Skeletal muscle satellite cell (primary cell): ENCODE measurements at regions not wholly inside any gene's neighbourhood (a gene's known extent, or its start where the extent isn't known, plus 50 kb on each side); places are given as distances from the start of the nearest gene placed in this dataset.

Source experiments
- H3K27me3 ChIP-seq: 2 replicates; pipeline ENCODE4 v1.7.0; 2013; ENCODE audit warnings: low read length; ENCODE audit not compliant: control insufficient read depth, insufficient read depth
- H3K36me3 ChIP-seq: 2 replicates; pipeline ENCODE4 v1.7.0; 2013; ENCODE audit warnings: mild to moderate bottlenecking, control low read depth, low read length; ENCODE audit not compliant: insufficient read depth
- H3K4me1 ChIP-seq: 2 replicates; pipeline ENCODE4 v1.7.0; 2013; ENCODE audit warnings: low read length; ENCODE audit not compliant: control insufficient read depth, insufficient read depth
- H3K4me2 ChIP-seq: 2 replicates; pipeline ENCODE4 v1.7.0; 2013; ENCODE audit warnings: mild to moderate bottlenecking, low read length
- H3K4me3 ChIP-seq: 2 replicates; pipeline ENCODE4 v1.7.0; 2013; ENCODE audit warnings: low read length
- H3K9ac ChIP-seq: 2 replicates; pipeline ENCODE4 v1.7.0; 2013; ENCODE audit warnings: mild to moderate bottlenecking, low read depth, low read length, moderate library complexity
- H3K9me3 ChIP-seq: replicated peaks from 2 replicates; pipeline ENCODE4 v1.7.0; 2013; ENCODE audit warnings: mild to moderate bottlenecking, control low read depth, low read length

- Histone ChIP-seq H3K9me3 (no peaks in the 10 kb centered on the region), H3K4me3 (no peak overlapping the region), H3K4me2 (no peak overlapping the region), H3K4me1 (peaks cover 26% of the 10 kb centered on the region), H3K9ac (no peak overlapping the region), H3K27me3 (no peaks in the 10 kb centered on the region), H3K36me3 (no peaks in the 10 kb centered on the region)
These were observed 167.9 kb upstream of the SLC39A10 start for GRCh38 chr2:195489101-195489500.

DNA sequence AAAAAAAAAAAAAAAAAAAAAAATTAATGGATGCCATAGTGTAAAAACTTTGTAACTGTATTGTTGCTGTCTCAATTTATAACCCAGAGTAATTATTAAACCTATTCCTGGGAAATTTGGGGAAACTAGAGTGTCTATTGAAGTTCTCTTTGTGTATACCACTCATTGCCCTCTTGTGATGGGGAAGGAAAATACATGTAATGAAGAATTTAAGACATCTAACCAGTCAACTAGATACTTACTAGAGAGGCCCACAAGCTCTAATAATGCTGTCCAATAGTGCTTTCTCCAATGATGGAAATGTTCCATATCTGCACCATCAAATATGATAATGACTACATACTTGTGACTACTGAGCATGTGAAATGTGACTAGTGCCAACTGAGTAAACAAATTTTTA, 168.5 kb upstream of the SLC39A10 start:
- H3K4me2 ChIP-seq = no peak overlapping the region
- H3K9me3 ChIP-seq = no peaks in the 10 kb centered on the region
- no peaks in the 10 kb centered on the region for H3K27me3 ChIP-seq
- H3K36me3 ChIP-seq = no peaks in the 10 kb centered on the region
- no peak overlapping the region for H3K9ac ChIP-seq
- peaks cover 26% of the 10 kb centered on the region for H3K4me1 ChIP-seq
- no peak overlapping the region for H3K4me3 ChIP-seq

- no peak overlapping the region for H3K9ac ChIP-seq
These were observed 169.9 kb upstream of the SLC39A10 start for GRCh38 chr2:195486987-195487644.

GRCh38 chr2:195486520-195486919, 170.5 kb upstream of the SLC39A10 start:
- H3K4me1 ChIP-seq = peaks cover 26% of the 10 kb centered on the region
- H3K4me3 ChIP-seq = no peak overlapping the region
- H3K9me3 ChIP-seq = no peaks in the 10 kb centered on the region
- no peaks in the 10 kb centered on the region for H3K27me3 ChIP-seq
- no peaks in the 10 kb centered on the region for H3K36me3 ChIP-seq
- no peak overlapping the region for H3K9ac ChIP-seq
- H3K4me2 ChIP-seq = peak overlapping the region; percentile 27

More at GRCh38 chr2:195486987-195487644, 169.9 kb upstream of the SLC39A10 start:
- no peak overlapping the region for H3K4me3 ChIP-seq
- no peaks in the 10 kb centered on the region for H3K9me3 ChIP-seq
- H3K4me2 ChIP-seq = peak overlapping the region; percentile 27
- peaks cover 26% of the 10 kb centered on the region for H3K4me1 ChIP-seq
- H3K36me3 ChIP-seq = no peaks in the 10 kb centered on the region
- H3K27me3 ChIP-seq = no peaks in the 10 kb centered on the region

DNA sequence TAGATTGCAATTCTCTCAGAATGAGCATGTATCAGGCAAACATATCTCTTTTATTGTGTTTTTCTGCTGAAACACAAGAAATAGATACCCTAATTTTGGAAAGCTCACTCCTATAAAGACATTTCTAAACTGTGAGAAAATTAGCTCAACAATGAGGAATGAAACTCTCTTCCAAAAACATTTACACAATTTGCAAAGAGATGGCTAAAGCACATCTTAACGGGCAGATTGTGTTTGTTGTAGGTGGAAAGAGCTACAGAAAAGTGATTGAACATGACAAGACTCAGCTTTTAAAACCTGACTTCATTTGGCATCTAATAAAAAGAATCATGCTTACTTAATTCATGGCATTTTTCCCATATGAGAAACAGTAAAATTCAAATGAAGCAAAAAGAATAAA, 175.0 kb upstream of the SLC39A10 start:
- H3K27me3 ChIP-seq = no peaks in the 10 kb centered on the region
- no peaks in the 10 kb centered on the region for H3K9me3 ChIP-seq
- peaks cover 16% of the 10 kb centered on the region for H3K4me1 ChIP-seq
- H3K9ac ChIP-seq = no peak overlapping the region
- no peak overlapping the region for H3K4me3 ChIP-seq
- no peaks in the 10 kb centered on the region for H3K36me3 ChIP-seq
- no peak overlapping the region for H3K4me2 ChIP-seq

- no peak overlapping the region for H3K4me3 ChIP-seq
- no peaks in the 10 kb centered on the region for H3K9me3 ChIP-seq
- H3K4me1 ChIP-seq = peaks cover 6% of the 10 kb centered on the region
- H3K36me3 ChIP-seq = no peaks in the 10 kb centered on the region
- no peaks in the 10 kb centered on the region for H3K27me3 ChIP-seq
- H3K4me2 ChIP-seq = no peak overlapping the region
- H3K9ac ChIP-seq = no peak overlapping the region
These were observed 176.9 kb upstream of the SLC39A10 start for GRCh38 chr2:195480121-195480520.

GRCh38 chr2:195479407-195479806, 177.6 kb upstream of the SLC39A10 start:
- Histone ChIP-seq H3K4me3 (no peak overlapping the region), H3K4me1 (peaks cover 6% of the 10 kb centered on the region), H3K4me2 (no peak overlapping the region), H3K36me3 (no peaks in the 10 kb centered on the region), H3K9ac (no peak overlapping the region), H3K27me3 (no peaks in the 10 kb centered on the region), H3K9me3 (no peaks in the 10 kb centered on the region)

DNA sequence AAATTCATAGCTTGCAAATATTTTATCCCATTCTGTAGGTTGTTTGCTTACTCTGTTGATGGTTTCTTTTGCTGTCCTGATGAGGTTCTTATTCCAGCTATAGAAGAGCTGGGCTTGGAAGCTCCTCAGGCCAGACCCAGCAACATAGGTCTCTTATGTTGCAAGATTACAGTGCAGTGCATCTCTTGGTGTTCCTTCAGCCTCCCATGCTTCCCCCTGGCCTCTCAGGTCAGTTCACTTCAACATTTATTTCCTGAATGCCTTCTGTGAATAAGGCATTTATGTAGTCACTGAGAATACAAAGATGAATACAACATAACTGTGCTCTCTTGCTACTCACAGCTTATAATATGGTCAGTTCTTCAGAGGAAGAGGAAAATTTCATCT, 179.0 kb upstream of the SLC39A10 start:
- Histone ChIP-seq H3K36me3 (no peaks in the 10 kb centered on the region), H3K4me3 (no peak overlapping the region), H3K9me3 (no peaks in the 10 kb centered on the region), H3K9ac (no peak overlapping the region), H3K27me3 (no peaks in the 10 kb centered on the region), H3K4me2 (no peak overlapping the region), H3K4me1 (peaks cover 6% of the 10 kb centered on the region)

DNA sequence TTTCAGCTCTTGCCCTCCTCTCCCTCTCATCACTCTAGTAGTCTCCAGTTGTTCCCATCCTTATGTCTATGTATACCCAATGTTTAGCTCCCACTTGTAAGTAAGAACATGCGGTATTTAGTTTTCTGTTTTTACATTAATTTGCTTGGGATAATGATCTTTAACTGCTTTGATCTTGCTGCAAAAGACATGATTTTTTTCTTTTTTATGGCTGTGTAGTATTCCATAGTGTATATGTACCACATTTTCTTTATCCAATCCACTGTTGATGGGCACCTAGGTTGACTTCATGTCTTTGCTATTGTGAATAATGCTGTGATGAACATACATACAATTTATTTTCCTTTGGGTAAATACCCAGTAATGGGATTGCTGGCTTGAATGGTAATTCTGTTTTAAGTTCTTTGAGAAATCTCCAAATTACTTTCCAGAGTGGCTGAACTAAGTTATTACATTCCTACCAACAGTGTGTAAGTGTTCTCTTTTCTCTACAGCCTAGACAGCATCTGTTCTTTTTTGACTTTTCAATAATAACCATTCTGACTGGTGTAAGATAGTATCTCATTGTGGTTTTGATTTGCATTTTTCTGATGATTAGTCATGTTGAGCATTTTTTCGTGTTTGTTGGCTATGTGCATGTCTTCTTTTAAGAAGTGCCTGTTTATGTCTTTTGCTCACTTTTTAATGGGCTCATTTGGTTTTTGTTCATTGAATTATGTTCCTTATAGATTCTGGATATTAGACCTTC, 179.6 kb upstream of the SLC39A10 start:
- Histone ChIP-seq H3K4me1 (peaks cover 6% of the 10 kb centered on the region), H3K9ac (no peak overlapping the region), H3K27me3 (no peaks in the 10 kb centered on the region), H3K36me3 (no peaks in the 10 kb centered on the region), H3K4me3 (no peak overlapping the region), H3K4me2 (no peak overlapping the region), H3K9me3 (no peaks in the 10 kb centered on the region)

- Histone ChIP-seq H3K27me3 (no peaks in the 10 kb centered on the region), H3K9me3 (no peaks in the 10 kb centered on the region), H3K4me2 (no peak overlapping the region), H3K4me1 (peaks cover 6% of the 10 kb centered on the region), H3K4me3 (no peak overlapping the region), H3K36me3 (no peaks in the 10 kb centered on the region), H3K9ac (no peak overlapping the region)
These were observed 181.7 kb upstream of the SLC39A10 start for GRCh38 chr2:195475336-195475735.

- Histone ChIP-seq H3K4me1 (peaks cover 6% of the 10 kb centered on the region), H3K4me2 (no peak overlapping the region), H3K27me3 (no peaks in the 10 kb centered on the region), H3K9ac (no peak overlapping the region), H3K36me3 (no peaks in the 10 kb centered on the region), H3K4me3 (no peak overlapping the region), H3K9me3 (no peaks in the 10 kb centered on the region)
These were observed 183.2 kb upstream of the SLC39A10 start for GRCh38 chr2:195473862-195474261.
